Endothelial cell of umbilical vein (primary cell): ENCODE measurements at regions not wholly inside any gene's neighbourhood (a gene's known extent, or its start where the extent isn't known, plus 50 kb on each side); places are given as distances from the start of the nearest gene placed in this dataset.

Experiments
- CTCF ChIP-seq, 2 donors: IDR thresholded peaks; 1 replicate in 1 of 2; 2 replicates in 1 of 2; pipeline ENCODE4 v1.5.1; 2011; ENCODE audit warnings: low read length in 2 of 2, mild to moderate bottlenecking in 2 of 2, moderate library complexity in 2 of 2, control low read depth in 1 of 2, inconsistent platforms in 1 of 2, low read depth in 1 of 2; ENCODE audit not compliant: insufficient read depth in 1 of 2; ENCODE audit errors: extremely low read depth in 1 of 2
- EZH2 ChIP-seq: IDR thresholded peaks from 2 replicates; pipeline ENCODE4 v1.6.1; 2012; ENCODE audit warnings: borderline replicate concordance, low read depth, mild to moderate bottlenecking, moderate library complexity, low read length, inconsistent platforms; ENCODE audit not compliant: severe bottlenecking
- GATA2 ChIP-seq: IDR thresholded peaks from 2 replicates; pipeline ENCODE4 v1.7.0; 2011; ENCODE audit warnings: low read depth, mild to moderate bottlenecking, moderate library complexity, mixed read lengths, low read length; ENCODE audit not compliant: insufficient read length, insufficient read depth
- JUN ChIP-seq: IDR thresholded peaks from 2 replicates; pipeline ENCODE4 v1.6.1; 2011; ENCODE audit warnings: borderline replicate concordance, low read depth; ENCODE audit not compliant: insufficient read length, insufficient read depth
- POLR2A ChIP-seq: IDR thresholded peaks from 2 replicates; pipeline ENCODE4 v1.6.1; 2012; ENCODE audit warnings: low read depth, mild to moderate bottlenecking, control low read depth, low read length

- TF ChIP-seq CTCF (IDR thresholded peaks at IDR 0.05; ENCODE audit: extremely low read depth in 1 of 2, insufficient read depth in 1 of 2, low read depth in 1 of 2, low read length in 2 of 2) (no peak), EZH2 (no peak), JUN (no peak), POLR2A (no peak), GATA2 (no peak)
Observed at GRCh38 chr2:54374591-54375364, 81.3 kb upstream of the SPTBN1 start.
